Activated CD4-positive, alpha-beta T cell treated with anti-CD3 and anti-CD28 coated beads for 1 hour (primary cell): ENCODE measurements at regions not wholly inside any gene's neighbourhood (a gene's known extent, or its start where the extent isn't known, plus 50 kb on each side); places are given as distances from the start of the nearest gene placed in this dataset.

Source experiments
- DNase-seq: peaks from one replicate; pipeline ENCODE4 v3.0.0-alpha.2; 2020

- DNase-seq = no peak
These were observed 494.8 kb downstream of the SHQ1 start for GRCh38 chr3:72353236-72354128.

GRCh38 chr3:72352176-72352575, 496.1 kb downstream of the SHQ1 start:
- no peak for DNase-seq

- no peak for DNase-seq
These were observed 496.7 kb downstream of the SHQ1 start for GRCh38 chr3:72351536-72351935.

GRCh38 chr3:72350761-72351505, 497.3 kb downstream of the SHQ1 start:
- no peak for DNase-seq

GRCh38 chr3:72348357-72348756, 499.9 kb downstream of the SHQ1 start:
- no peak for DNase-seq

- DNase-seq = peak; percentile 27
These were observed 500.4 kb downstream of the SHQ1 start for GRCh38 chr3:72347819-72348319.

GRCh38 chr3:72346526-72346926, 501.7 kb downstream of the SHQ1 start:
- no peak for DNase-seq

- DNase-seq = no peak
These were observed 502.3 kb downstream of the SHQ1 start for GRCh38 chr3:72345980-72346379.

- DNase-seq = no peak
These were observed 502.9 kb downstream of the SHQ1 start for GRCh38 chr3:72345237-72345878.

GRCh38 chr3:72344647-72345046, 503.6 kb downstream of the SHQ1 start:
- no peak for DNase-seq

GRCh38 chr3:72344236-72344635, 504.0 kb downstream of the SHQ1 start:
- no peak for DNase-seq

- no peak for DNase-seq
These were observed 505.2 kb downstream of the SHQ1 start for GRCh38 chr3:72343078-72343477.

GRCh38 chr3:72342450-72342849, 505.8 kb downstream of the SHQ1 start:
- no peak for DNase-seq

GRCh38 chr3:72341920-72342319, 506.3 kb downstream of the SHQ1 start:
- no peak for DNase-seq

GRCh38 chr3:72341380-72341770, 506.9 kb downstream of the SHQ1 start:
- no peak for DNase-seq

- DNase-seq = no peak
These were observed 507.5 kb downstream of the SHQ1 start for GRCh38 chr3:72340476-72341379.

GRCh38 chr3:72340056-72340455, 508.2 kb downstream of the SHQ1 start:
- no peak for DNase-seq

- DNase-seq = no peak
These were observed 508.6 kb downstream of the SHQ1 start for GRCh38 chr3:72339670-72340030.

GRCh38 chr3:72338942-72339669, 509.1 kb downstream of the SHQ1 start:
- peak; percentile 32 for DNase-seq

GRCh38 chr3:72338082-72338941, 509.9 kb downstream of the SHQ1 start:
- no peak for DNase-seq

GRCh38 chr3:72337480-72337855, 510.8 kb downstream of the SHQ1 start:
- DNase-seq = no peak
